ENCODE measurements at regions not wholly inside any gene's neighbourhood (a gene's known extent, or its start where the extent isn't known, plus 50 kb on each side); places are given as distances from the start of the nearest gene placed in this dataset.

DNA sequence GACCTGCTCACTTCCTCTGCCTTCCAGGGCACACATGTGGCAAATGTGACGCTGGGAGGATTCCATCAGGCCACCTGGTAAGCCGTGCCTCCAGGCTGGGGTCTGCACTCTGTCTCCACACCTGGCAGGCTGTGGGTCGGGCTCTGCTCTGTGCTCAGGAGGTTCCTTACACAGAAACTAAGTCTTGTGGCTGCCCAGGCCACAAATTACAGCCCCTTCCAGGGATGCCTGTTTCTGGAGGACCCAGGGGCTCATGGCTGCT lies 58.2 kb downstream of the RMI2 start:
- intact Hi-C loops (cut with micrococcal nuclease) (no loop called here), dilution Hi-C loops (cut with MboI; ENCODE audit: extremely low pct_ligation_motif_present, low sequenced_read_pairs) (no loop called here)
- Histone ChIP-seq H3K36me3 (ENCODE audit: control insufficient read depth in 2 of 2, extremely low read depth in 1 of 2, insufficient read depth in 2 of 2, low read length in 2 of 2) (no peaks in the 10 kb centered on the region), H3K27me3 (ENCODE audit: control insufficient read depth in 2 of 2, insufficient read depth in 2 of 2, low read length in 2 of 2) (no peaks in the 10 kb centered on the region), H3K79me2 (ENCODE audit: control insufficient read depth, insufficient read depth, low read length) (no peaks in the 10 kb centered on the region), H3K4me2 (ENCODE audit: insufficient read depth, low read length) (no peak overlapping the region), H3K9me3 (replicated peaks; ENCODE audit: control insufficient read depth, insufficient read depth, low read length) (no peaks in the 10 kb centered on the region), H2AFZ (ENCODE audit: low read depth, low read length) (no peak overlapping the region), H3K9me1 (replicated peaks; ENCODE audit: control insufficient read depth, extremely low read depth, insufficient read depth, low read length) (no peaks in the 10 kb centered on the region), H4K20me1 (replicated peaks; ENCODE audit: control insufficient read depth, extremely low read depth, insufficient read depth, low read length) (no peaks in the 10 kb centered on the region), H3K4me3 (replicated peaks in 1 of 3; ENCODE audit: insufficient read depth in 1 of 3, low read depth in 1 of 3, low read length in 3 of 3) (no peak overlapping the region), H3K9ac (replicated peaks; ENCODE audit: extremely low read depth, insufficient read depth, low read length) (no peak overlapping the region), H3K27ac (ENCODE audit: insufficient read depth, low read depth, low read length) (no peak overlapping the region), H3K4me1 (ENCODE audit: control insufficient read depth, extremely low read depth, insufficient read depth, low read length) (no peaks in the 10 kb centered on the region)
- no TSS peak for BruUV-seq (replicated peaks)
- ChIA-PET CTCF (interaction anchor here (0.8 to 1.6 kb wide), 5 partner anchors 10 to 440 kb away, joined by 3 to 6 read pairs (median 4); no protein-coding TSS in a partner anchor), POLR2A (no interaction called here)
- TF ChIP-seq JUN (IDR thresholded peaks at IDR 0.05; ENCODE audit: borderline replicate concordance, insufficient read depth, insufficient read length, low read depth) (no peak), CTCF (IDR thresholded peaks at IDR 0.05; ENCODE audit: extremely low read depth in 1 of 2, insufficient read depth in 1 of 2, low read depth in 1 of 2, low read length in 2 of 2) (no peak), POLR2AphosphoS5 (IDR thresholded peaks at IDR 0.05; ENCODE audit: insufficient read depth, low read depth, low read length) (no peak), MYC (IDR thresholded peaks at IDR 0.05; ENCODE audit: low read depth, low read length) (no peak), GATA2 (IDR thresholded peaks at IDR 0.05; ENCODE audit: insufficient read depth, insufficient read length, low read depth, low read length) (no peak), POLR2A (IDR thresholded peaks at IDR 0.05; ENCODE audit: low read depth, low read length) (no peak), FOS (IDR thresholded peaks at IDR 0.05; ENCODE audit: borderline replicate concordance, insufficient read depth, low read length) (no peak), EZH2 (IDR thresholded peaks at IDR 0.05; ENCODE audit: borderline replicate concordance, low read depth, low read length, severe bottlenecking) (no peak)
- TF ChIP-seq, protein P1, sequence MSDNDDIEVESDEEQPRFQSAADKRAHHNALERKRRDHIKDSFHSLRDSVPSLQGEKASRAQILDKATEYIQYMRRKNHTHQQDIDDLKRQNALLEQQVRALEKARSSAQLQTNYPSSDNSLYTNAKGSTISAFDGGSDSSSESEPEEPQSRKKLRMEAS (IDR thresholded peaks at IDR 0.05; ENCODE audit: insufficient read depth, insufficient read length): no peak
- FAIRE-seq: no peak
- DNase-seq (ENCODE audit: low read depth, low spot score): no peak
